Activated CD4-positive, CD25-positive, alpha-beta regulatory T cell treated with anti-CD3 and anti-CD28 coated beads, Interleukin-2, amount 50 U/mL, for 72 hours (primary cell): ENCODE measurements at regions not wholly inside any gene's neighbourhood (a gene's known extent, or its start where the extent isn't known, plus 50 kb on each side); places are given as distances from the start of the nearest gene placed in this dataset.
"Not testable (repeated sequence)": the region's sequence is repeated elsewhere in the genome, so short reads cannot be mapped to it uniquely, and the experiment has no call there.

Experiments used
- DNase-seq: peaks from one replicate; pipeline ENCODE4 v3.0.0; 2021

DNA sequence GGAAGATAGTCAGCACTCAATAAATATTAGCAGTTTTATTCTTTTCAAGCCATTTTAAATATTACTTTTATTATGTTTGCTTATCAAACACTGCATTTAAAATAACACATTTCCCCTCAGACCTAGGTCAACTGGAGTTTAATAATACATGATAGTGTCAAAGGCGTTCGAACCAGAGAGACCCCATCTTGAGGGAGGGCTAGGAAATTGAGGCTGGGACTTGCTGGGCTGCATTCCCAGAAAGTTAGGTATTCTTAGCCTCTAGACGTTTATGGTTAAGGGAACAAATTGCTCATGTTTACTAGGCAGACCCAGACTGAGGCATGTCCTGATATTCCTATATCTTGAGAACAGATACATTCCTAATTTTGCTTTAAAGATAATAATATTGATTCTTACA lies 426.5 kb downstream of the METTL4 start:
- no peak for DNase-seq

DNA sequence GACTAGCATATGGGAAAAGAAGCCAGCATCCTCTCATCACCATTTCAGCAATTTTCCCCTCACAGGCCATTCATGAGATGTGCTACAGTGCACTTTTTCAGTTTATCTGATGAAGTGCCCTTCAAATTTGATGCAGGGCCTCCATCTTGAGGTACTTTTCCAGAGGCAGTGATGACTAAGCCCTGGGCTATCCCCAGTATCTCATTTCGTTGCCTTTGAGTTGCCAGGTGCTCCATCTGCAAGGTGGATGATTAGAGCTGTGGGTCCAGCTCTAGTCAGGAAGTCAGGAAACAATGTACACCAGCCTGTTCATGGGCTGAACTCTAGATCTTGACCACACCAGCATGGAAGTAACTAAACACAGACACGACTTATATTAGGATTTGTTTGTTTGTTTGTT lies 425.2 kb downstream of the METTL4 start:
- DNase-seq, result no peak

DNA sequence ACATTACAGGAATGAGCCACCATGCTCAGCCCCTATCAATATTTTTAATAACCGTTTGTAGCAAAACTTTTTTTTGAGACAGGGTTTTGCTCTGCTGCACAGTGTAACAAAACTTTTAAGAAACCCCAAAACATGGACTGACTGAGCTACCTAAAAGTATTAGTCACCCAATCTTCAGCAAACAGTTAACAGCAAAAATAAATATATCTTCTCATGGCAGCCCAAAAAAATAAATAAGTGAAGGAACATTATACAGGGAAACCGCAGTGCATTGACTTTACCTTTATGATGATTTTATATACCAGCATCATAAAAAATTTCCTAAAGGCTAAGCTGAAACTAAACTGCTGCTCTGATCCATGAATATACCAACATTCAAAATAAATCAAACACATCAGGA lies 424.6 kb downstream of the METTL4 start:
- DNase-seq, result no peak

DNA sequence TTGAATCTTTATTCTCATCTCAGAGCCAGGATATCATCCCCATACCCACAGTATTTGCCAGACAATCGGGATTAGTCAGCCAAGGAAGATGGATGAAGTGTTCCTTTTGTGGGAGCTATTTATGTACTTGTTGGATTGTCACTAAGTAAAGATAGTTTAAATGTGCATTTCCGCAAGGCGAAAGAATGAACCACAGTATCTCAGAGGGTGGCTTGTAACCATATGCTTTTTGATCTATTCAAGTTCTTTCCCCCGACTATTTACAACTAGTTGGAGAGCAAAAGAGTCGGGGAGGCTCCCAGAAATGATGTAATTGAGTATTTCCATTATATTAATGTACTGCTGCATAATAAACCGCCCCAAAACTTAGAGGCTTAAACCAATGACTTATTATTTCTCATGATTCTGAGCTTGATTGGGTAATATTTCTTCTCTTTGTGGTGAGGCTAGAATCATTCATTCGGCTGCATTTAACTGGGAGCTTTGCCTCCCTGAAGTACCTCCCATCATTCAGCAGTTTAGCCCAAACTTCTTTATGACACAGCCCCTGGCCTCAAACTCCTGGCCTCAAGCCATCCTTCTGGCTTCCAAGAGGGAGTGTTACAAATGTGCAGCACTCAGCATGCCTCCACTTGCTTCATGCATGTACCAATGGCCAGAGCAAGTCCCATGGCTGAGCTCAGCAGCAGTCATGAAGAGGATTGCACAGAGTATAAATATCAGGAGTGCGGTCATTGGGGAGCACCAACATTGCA lies 423.7 kb downstream of the METTL4 start:
- DNase-seq, result no peak

DNA sequence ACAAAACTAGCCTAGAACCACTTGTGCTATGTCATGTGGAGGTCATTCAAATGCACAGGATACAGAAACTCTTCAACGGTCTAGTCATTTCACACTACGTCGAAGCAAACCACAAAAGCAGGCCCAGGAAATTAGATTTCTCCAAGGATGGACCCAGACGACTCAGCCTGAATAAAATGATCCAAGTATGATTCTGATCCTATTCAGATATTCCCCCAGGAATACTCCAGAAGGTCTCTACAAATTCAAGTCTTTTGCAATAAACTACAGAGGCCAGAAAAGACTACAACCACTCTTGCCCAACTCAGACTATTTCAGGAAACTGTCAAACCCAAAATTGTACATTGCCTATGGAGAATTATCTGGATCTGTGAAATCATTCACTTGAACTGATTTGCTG lies 422.5 kb downstream of the METTL4 start:
- no peak for DNase-seq

DNA sequence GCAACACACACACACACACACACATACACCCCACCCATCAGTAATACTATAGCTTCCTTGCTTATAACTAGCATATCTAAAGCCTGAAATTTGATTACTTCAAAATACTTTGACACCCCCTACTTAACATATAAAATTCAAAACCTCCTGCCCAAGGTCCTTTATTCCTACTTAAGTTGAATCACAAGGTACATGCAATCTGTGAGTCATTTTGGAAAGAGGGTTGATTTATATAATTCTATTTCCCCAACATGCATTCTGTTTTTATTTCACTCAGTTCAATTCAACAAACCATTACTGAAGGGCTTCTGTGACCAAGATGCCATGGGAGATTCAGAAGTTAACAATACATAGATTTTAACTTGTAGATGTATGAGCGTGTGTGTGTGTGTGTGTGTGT lies 420.7 kb downstream of the METTL4 start:
- DNase-seq, result no peak

DNA sequence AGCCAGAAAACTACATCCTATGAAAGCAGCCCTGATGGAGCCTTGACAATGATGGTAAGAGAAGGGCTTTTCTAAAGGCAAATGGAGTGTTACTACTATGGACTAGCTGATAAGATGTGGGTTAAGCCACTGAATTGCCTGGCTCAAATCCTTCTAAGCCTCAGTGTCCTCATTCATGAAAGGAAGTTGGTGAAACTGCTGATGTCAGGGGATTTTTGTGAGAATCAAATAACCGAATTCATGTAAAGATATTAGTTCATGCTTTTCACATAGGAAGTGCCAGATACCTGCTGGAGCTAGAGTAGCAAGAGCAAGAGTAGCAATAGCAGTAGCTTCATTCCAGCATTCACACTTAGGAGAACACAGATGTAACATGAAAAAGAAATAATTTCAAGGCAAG lies 417.0 kb downstream of the METTL4 start:
- DNase-seq, result no peak

DNA sequence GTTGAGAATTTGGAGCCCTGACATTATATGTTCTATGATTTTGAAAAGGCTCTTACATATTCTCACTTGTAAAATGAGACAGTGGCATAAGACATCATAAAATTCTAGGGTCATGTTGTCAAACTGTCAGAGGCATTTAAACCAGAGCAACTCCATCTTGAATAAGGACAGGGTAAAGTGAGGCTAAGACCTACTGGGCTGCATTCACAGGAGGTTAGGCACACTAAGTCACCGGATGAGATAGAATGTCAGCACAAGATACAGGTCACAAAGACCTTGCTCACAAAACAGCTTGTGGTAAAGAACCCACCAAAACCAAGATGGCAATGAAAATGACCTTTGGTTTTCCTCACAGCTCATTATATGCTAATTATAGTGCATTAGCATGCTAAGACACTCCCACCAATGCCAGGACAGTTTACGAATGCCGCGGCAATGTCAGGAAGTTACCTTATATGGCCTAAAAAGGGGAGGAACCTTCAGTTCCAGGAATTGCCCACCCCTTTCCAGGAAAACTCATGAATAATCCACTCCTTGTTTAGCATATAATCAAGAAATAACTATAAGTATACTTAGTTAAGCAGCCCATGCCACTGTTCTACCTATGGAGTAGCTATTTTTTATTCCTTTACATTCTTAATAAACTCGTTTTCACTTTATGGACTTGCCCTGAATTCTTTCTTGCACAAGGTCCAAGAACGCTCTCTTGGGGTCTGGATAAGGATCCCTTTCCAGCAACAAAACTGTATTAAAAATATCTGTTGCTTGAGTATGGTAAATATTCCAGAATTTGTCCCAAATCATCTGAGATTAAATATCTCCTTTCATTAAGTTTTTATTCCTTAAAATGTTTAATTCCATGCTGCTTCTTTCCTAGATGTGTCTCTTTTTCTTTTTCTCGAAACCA lies 406.4 kb downstream of the METTL4 start:
- no peak for DNase-seq

DNA sequence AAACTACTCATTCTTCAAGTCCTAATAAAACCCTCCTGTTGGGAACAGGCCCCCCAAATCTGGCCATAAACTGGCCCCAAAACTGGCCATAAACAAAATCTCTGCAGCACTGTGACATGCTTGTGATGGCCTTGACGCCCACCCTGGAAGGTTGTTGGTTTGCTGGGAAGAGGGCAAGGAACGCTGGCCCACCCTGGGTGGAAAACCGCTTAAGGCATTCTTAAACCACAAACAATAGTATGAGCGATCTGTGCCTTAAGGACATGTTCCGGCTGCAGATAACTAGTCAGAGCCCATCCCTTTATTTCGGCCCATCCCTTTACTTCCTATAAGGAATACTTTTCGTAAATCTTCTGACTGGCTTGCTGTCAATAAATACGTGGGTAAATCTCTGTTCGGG lies 404.4 kb downstream of the METTL4 start:
- not testable (repeated sequence) for DNase-seq

DNA sequence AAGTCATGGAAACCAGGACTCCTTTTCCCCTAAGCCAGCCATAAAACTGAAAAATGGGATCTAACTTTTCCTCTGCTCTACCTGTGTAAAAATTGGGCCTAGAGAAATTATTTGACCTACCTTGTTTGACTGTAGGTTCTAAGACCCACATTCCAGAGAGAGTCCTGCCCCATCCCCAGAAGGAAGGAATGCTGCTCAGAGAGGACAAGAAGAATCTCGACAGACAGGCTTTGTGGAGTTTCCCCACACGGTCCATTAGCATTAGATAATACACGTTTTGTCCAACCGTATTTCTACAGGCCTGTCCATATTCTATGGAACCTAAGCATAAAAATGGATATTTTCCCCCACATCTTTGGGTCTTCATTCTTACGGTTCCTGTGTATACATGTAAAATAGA lies 403.3 kb downstream of the METTL4 start:
- DNase-seq, result no peak

DNA sequence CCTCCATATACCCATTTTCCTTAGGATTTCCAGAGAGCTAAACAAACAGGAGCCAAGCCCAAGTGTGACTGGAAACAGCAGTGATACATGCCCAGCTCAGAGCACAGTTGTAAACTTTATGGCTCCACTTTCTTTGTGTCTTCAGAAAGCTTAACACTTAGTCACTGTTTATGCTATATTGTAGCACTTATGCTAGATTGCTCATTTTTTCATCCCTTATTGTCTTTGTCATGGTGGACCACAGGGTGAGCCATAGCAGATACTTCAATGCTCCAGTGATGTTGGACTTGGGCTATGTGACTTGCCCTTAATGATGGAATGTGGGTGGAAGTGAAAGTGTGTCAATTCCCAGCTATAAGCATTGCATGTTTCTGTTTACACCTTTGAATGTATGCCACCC lies 401.6 kb downstream of the METTL4 start:
- no peak for DNase-seq

DNA sequence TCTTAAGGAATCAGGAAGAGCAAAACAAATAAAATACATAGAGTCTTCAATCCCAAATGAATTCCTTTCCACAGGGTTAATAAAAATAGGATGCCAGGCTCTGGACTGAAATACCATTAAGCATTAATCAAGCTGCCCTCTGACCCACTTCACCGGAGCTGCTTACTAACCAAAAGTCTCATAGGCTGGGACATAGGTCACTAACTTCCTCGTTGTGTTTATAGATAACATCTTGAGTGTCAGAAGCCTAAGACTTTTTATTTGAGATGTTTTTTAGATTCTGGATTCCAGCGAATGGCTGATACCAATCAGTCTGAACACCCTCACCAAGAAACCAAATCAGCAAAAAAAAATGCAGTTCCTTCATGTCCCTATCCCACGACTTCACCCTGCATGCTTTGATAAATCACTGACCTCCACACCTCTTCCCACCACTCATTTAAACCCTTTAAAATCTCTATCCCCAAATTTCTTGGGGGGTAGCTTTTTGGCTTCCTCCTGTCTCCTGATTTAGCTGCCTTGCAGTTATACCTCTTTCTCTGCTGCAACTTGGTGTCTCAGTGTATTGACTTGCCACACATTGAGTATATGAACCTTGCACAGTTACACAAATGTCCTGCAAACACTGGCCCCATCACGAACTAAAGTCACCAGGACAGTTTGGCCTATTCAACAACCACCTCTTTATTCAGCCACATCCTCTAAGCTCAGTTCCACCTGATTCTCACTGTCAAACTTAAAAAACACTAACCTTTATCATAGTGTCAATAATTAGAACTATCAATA lies 399.3 kb downstream of the METTL4 start:
- no peak for DNase-seq

DNA sequence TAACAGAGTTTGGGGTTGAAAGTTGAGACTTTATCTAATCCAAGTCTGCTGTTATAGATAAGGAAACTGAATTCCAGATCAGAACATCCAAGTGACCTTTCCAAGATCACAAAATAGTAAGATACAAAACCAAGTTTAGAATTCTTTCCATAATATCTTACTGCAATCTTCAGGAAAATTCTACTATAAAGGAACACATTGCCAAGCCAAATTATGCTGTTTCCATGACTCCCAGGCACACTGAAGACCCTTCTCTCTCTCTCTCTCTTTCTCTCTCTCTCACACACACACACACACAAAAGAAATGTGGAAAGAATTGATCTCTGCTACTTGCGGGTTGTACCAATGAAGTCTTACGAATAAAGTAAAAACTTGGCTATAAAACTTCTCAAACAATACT lies 398.4 kb downstream of the METTL4 start:
- no peak for DNase-seq

DNA sequence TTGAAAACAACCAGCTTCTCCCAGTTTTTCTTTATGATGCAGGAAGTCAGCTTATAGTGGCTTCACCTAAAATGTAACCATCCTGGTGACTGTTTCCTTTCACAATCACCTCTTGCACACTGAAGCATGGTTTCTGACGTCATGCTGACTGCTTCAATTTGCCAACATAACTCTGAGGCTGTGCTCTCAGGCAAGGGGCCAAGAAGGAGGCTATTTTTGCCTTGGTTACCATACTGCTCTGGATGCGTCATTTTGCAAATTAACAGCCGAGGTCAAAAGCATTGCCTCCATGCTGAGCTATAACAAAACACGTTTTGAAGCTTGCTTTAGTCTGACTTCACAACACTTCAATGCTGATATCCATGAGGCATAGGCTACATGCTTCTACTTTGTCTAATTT lies 397.8 kb downstream of the METTL4 start:
- no peak for DNase-seq

DNA sequence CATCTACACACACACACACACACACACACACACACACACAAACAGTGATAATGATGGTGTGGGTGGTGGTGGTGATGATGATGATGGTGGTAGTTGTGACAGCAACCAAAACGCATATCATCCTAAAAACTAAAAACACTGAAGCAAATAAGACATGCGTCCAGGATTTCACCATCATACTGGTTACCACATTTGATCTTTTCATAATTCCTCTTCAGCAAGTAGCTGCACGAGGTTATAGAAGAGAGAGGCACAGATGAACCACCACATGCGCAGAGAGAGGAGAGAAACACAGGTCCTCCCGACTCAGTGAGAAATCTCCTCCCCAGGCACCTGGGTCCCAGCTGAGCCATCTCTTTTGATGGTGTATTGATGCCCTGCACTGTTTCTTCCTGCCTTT lies 393.3 kb downstream of the METTL4 start:
- no peak for DNase-seq

DNA sequence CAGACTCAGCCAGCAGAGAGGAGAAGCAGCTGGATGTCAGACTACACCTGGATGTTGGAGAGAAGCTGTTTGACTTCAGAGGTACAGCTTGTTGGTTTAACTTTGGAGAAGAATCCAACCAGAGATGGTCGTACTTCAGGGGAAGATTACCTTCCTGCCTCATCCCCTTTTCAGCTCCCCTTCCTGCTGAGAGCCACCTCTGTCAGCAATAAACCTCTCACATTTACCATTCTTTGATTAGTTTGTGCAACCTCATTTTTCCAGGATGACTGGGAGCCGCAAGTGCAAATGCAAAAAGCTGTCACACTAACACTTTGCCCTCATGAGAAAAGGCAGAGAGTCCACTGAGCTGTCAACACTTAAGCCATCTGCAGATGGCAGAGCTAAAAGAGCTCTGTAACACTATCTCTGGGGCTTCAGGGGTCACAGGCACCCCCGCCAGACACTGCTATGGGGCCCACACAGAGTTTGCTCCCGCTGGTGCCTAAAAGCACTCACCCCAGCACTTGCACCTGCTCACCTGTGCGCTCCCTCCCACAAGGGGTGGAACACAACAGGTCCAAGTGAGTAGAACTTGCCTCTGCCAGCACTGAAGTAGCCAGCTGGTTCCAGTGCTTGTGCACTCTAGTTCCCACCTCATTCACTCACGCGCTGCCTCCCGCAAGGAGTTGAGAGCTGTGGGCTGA lies 391.7 kb downstream of the METTL4 start:
- DNase-seq, result no peak

DNA sequence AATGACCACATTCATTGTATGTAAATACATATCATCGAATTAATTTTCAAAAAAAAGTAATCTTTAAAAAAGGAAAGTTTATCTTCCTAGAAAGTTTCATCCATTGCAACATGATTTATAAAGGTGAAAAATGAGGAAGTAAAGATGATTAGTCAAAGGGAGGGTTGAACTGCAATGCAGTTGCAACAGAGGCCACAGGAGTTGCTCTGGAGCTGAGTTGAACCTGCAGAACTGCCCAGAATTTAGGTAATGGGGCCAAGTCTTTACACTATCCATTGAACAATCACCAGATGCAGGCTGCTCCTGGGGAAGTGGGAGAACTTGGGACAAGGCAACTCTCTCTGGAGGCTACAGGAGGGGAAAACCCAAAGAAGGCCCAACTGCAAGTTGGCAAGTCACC lies 390.7 kb downstream of the METTL4 start:
- no peak for DNase-seq

DNA sequence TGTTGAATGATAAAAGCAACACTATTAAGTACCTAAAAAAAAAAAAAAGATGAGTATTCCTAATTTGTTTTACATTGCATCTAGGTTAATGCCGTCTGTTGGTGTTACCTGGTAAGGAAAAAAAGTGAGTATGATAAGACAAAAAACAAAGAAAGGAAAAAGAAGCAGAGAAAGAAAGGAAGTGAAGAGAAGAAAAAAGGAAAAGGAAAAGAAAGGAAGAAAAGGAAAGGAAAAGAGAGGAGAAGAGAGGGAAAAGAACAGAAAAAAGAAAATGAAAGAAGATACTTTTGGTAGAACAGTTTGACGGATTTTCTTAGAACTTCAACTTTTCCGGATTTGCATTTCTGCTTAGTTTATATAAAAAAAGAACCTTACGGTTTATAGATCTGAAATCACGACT lies 387.9 kb downstream of the METTL4 start:
- no peak for DNase-seq

DNA sequence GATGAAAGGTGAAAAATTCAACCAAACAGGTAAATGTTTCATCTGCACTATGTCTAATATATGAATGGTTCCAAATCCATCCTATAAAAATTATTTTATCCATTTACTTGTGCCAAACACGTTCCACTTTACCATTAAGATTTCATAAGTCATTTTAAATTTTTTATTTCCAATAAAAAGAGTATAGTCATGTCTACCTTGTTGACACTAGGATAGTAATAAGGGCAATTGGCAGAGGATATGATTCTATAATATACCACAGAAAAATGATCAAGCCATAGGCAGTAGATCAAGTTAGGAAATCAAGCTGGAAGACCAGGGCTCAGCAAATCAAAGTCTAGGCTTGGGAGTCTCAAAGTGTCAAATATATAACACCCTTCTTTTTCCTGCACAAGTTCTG lies 384.3 kb downstream of the METTL4 start:
- DNase-seq, result no peak

DNA sequence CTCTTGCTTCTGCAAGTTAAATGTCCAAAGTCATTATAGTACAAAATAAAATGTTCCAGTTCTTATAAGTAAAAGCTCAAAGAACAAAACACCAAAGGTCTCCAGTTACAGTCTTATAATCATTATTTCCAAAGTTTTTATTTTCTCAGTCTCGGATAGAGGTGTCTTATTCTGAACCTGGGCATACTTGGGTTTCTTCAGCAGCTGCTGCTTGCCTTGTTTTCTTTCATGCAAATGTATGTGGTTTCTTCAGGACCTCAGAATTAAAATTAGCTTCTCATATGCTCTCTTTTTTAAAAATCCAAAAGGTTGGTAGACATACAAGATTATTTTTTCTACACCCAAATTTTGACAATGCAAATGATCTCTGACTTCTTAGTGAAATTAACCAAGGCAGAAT lies 383.0 kb downstream of the METTL4 start:
- no peak for DNase-seq

DNA sequence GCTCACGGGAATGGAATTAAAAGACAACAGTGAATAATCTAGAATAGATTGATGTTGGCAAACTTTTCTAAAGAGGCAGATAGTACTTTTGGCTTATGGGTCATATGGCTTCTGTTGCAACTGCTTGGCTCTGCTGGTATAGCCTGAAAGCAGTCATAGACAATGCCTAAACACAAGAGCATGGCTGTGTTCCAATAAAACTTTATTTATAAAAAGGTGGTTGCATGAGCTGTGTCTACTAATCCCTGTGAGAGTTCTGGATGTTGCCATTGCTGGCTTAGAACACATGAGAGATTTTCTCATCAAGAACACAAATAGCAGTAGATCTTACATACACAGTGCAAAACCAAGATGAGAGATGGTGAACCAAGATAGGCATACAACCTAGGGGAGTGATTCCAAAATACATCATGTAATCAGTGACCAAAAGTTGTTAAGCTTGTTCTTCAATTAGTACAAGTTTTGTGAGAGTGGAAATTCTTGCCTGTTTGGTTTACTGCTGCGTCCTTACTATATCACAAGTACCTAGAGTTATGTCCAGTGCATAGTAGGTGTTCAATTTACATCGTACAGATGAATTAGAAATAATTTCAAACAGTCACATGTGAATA lies 380.0 kb downstream of the METTL4 start:
- DNase-seq, result no peak

DNA sequence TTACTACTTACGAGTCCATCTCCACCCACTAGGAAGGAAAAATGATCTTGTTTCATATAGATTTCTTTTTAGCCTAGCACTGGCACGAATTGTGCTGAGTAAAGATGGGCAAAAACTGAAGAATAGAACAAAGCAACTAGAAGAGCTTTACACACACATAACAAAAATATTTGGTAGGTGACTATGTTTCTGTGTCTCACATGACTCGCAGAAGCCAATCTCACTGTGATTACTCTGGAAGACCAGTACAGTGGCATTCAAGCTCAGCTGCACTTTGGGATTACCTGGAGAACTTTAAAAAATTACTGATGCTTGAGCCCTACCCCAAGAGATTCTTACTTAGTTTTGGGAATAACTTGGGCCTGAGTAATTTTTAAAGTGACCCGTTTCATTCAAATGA lies 378.7 kb downstream of the METTL4 start:
- DNase-seq, result no peak

DNA sequence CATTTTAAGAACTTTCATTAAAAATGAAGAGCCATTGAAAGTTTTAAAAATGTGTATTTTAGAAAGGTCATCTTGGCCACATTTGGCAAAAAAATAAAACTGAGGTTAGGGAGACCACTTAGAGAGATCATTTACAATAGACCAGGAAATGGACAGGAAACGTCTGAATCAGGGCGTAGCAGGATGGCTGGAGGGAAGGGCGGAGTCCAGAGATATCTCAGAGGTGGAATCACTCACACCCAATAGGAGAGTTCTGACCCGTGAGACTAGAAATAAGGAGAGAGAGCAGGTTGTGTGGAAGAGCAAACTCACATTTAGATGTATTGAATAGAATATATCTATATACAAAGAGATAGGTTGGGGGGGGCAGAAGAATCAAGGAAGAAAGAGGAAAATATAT lies 373.4 kb downstream of the METTL4 start:
- no peak for DNase-seq
